GM12872 (cell line): ENCODE measurements at regions not wholly inside any gene's neighbourhood (a gene's known extent, or its start where the extent isn't known, plus 50 kb on each side); places are given as distances from the start of the nearest gene placed in this dataset.

Experiments
- TF ChIP-seq, protein P1 (sequence below): IDR thresholded peaks from 3 replicates; pipeline ENCODE4 v1.5.1; 2011; ENCODE audit warnings: low read depth, mild to moderate bottlenecking, low read length, moderate library complexity; ENCODE audit not compliant: insufficient read depth

GRCh38 chr5:106907979-106908378, 762.8 kb downstream of the EFNA5 start:
- TF ChIP-seq, protein P1, sequence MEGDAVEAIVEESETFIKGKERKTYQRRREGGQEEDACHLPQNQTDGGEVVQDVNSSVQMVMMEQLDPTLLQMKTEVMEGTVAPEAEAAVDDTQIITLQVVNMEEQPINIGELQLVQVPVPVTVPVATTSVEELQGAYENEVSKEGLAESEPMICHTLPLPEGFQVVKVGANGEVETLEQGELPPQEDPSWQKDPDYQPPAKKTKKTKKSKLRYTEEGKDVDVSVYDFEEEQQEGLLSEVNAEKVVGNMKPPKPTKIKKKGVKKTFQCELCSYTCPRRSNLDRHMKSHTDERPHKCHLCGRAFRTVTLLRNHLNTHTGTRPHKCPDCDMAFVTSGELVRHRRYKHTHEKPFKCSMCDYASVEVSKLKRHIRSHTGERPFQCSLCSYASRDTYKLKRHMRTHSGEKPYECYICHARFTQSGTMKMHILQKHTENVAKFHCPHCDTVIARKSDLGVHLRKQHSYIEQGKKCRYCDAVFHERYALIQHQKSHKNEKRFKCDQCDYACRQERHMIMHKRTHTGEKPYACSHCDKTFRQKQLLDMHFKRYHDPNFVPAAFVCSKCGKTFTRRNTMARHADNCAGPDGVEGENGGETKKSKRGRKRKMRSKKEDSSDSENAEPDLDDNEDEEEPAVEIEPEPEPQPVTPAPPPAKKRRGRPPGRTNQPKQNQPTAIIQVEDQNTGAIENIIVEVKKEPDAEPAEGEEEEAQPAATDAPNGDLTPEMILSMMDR = no peak

DNA sequence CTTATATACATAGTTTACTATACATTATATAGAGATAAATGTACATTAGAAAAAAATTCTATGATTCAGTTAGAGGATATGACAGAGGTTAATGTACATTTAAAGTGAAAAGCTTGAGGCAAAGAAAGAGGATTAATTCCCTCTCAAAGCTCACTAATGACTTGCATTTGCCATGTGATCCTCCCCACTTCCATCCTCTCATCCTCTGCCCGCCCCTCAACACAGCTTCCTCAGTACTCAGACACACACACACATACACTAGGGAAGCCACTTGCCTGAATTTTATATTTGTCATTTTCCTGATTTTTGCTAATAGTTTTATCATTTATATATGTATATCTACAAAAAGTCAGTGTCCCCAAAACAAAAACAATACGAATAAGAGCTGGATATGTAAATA, 764.5 kb downstream of the EFNA5 start:
- TF ChIP-seq, protein P1 = no peak

DNA sequence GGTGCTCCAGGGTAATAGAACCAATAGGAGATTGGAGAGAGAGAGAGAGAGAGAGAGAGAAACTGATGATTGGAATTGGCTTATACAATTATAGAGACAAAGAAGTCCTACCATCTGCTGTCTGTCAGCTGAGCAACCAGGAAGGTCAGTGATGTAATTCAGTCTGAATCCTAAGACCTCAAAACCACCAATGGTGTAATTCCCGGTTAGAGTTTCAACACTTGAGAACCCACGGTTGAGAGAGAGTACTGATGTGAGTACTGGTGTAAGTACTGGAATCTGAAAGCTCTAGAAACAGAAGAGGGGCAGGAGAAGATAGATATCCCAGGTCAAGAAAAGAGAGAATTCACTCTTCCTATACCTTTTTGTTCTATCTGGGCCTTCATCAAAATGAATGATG, 775.8 kb downstream of the EFNA5 start:
- TF ChIP-seq, protein P1 = no peak

DNA sequence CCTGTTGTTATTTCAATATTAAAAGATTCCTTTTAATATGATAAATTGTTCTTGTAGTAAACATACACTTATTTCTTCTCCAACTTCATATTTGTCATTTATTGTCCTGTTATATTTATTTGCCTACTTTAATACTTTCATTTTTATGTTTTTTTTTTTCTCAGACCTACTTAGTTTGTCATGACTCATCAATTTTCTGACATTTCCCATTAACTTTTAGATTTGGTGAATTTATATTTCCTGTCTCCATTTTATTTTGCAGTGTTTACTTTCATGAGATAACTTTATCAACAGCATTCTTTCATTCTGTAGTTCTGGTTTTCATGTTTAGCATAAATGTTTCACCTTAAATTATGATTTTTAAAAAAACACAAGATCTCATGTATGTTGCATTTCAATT, 788.7 kb downstream of the EFNA5 start:
- TF ChIP-seq, protein P1 = no peak

GRCh38 chr5:106880656-106881055, 790.1 kb downstream of the EFNA5 start:
- TF ChIP-seq, protein P1 = no peak

DNA sequence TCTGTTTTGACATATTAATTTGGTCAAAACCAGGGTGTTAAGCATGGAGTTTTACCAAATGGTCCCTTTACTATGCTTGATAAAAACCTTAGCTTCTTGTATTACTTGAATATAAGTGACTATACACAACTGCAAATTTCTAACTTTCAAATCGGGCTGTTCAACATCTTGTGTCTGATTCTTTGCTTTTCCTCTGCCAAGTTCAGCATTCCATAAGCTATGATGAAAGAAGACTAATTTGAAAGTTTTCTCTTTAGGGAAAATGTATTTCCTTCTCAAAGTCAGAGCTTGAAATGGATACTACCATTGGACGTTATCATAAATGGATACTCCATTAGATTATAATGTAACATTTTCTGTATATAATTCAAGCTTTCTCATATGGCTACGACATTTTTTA, 792.9 kb downstream of the EFNA5 start:
- TF ChIP-seq, protein P1 = no peak

- TF ChIP-seq, protein P1 = no peak
Observed at GRCh38 chr5:106876665-106877194, 794.0 kb downstream of the EFNA5 start.

- TF ChIP-seq, protein P1 = no peak
Observed at GRCh38 chr5:106876298-106876622, 794.5 kb downstream of the EFNA5 start.
